ENCODE measurements at regions not wholly inside any gene's neighbourhood (a gene's known extent, or its start where the extent isn't known, plus 50 kb on each side); places are given as distances from the start of the nearest gene placed in this dataset.

- TF ChIP-seq CTCF (IDR thresholded peaks at IDR 0.05) (no peak), EZH2 (IDR thresholded peaks at IDR 0.05) (no peak), EZH2phosphoT487 (IDR thresholded peaks at IDR 0.05) (no peak)
Measured at GRCh38 chr11:116194156-116194904, 578.5 kb downstream of the BUD13 start.
